22Rv1 (cell line): ENCODE measurements at regions not wholly inside any gene's neighbourhood (a gene's known extent, or its start where the extent isn't known, plus 50 kb on each side); places are given as distances from the start of the nearest gene placed in this dataset.
"Not testable (repeated sequence)": the region's sequence is repeated elsewhere in the genome, so short reads cannot be mapped to it uniquely, and the experiment has no call there.

Source experiments
- H3K27ac ChIP-seq: fragments of 450-650 bp; 2 replicates; pipeline ENCODE4 v1.5.1; 2017
- ZFX ChIP-seq: fragments of 450-650 bp; IDR thresholded peaks from 2 replicates; pipeline ENCODE4 v1.6.1; 2017; ENCODE audit warnings: antibody characterized with exemption, borderline replicate concordance
- TF ChIP-seq, protein P1 (sequence below): fragments of 450-650 bp; IDR thresholded peaks from 2 replicates; pipeline ENCODE4 v1.5.1; 2017; ENCODE audit warnings: mild to moderate bottlenecking

- no peak for TF ChIP-seq ZFX
- TF ChIP-seq, protein P1, sequence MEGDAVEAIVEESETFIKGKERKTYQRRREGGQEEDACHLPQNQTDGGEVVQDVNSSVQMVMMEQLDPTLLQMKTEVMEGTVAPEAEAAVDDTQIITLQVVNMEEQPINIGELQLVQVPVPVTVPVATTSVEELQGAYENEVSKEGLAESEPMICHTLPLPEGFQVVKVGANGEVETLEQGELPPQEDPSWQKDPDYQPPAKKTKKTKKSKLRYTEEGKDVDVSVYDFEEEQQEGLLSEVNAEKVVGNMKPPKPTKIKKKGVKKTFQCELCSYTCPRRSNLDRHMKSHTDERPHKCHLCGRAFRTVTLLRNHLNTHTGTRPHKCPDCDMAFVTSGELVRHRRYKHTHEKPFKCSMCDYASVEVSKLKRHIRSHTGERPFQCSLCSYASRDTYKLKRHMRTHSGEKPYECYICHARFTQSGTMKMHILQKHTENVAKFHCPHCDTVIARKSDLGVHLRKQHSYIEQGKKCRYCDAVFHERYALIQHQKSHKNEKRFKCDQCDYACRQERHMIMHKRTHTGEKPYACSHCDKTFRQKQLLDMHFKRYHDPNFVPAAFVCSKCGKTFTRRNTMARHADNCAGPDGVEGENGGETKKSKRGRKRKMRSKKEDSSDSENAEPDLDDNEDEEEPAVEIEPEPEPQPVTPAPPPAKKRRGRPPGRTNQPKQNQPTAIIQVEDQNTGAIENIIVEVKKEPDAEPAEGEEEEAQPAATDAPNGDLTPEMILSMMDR = no peak
- no peak overlapping the region for H3K27ac ChIP-seq
Measured at GRCh38 chr7:16960337-16960965, 78.7 kb upstream of the AGR3 start.

GRCh38 chr7:16961641-16962040 is 79.9 kb upstream of the AGR3 start:
- H3K27ac ChIP-seq = no peak overlapping the region
- TF ChIP-seq, protein P1 = no peak
- TF ChIP-seq ZFX = no peak

DNA sequence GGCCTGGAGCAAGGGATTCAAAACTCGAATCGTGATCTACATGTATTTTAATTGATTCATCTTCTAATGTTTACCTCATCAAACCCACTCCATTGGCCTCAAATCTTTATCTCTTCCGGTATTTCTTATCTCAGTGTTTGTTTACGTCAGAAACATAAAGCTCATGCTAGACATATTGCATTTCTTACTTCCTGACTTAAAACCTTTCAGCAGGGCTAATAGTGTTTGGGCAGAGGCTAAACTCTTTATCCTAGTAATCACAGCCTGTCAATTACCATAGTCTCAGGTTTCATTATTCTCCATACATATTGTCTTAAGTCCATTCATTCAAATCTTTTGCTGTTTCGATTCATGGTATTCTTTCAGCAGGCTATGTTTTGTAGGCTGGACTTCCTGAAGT is 81.3 kb upstream of the AGR3 start:
- no peak overlapping the region for H3K27ac ChIP-seq
- TF ChIP-seq, protein P1 = no peak
- no peak for TF ChIP-seq ZFX

DNA sequence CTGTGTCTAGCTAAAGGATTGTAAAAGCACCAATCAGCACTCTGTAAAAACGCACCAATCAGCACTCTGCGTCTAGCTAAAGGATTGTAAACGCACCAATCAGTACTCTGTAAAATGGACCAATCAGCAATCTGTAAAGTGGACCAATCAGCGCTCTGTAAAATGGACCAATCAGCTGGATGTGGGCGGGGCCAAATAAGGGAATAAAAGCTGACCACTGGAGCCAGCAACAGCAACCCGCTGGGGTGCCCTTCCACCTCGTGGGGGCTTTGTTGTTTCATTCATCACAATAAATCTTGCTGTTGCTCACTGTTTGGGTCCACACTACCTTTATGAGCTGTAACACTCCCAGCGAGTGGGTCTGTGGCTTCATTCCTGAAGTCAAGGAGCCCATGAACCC is 83.9 kb upstream of the AGR3 start:
- not testable (repeated sequence) for H3K27ac ChIP-seq

- no peak for TF ChIP-seq ZFX
- TF ChIP-seq, protein P1 = no peak
- H3K27ac ChIP-seq = no peak overlapping the region
Measured at GRCh38 chr7:16967300-16967811, 85.6 kb upstream of the AGR3 start.

GRCh38 chr7:16970732-16971482 is 89.1 kb upstream of the AGR3 start:
- TF ChIP-seq, protein P1 = no peak
- no peak for TF ChIP-seq ZFX
- H3K27ac ChIP-seq = no peak overlapping the region

DNA sequence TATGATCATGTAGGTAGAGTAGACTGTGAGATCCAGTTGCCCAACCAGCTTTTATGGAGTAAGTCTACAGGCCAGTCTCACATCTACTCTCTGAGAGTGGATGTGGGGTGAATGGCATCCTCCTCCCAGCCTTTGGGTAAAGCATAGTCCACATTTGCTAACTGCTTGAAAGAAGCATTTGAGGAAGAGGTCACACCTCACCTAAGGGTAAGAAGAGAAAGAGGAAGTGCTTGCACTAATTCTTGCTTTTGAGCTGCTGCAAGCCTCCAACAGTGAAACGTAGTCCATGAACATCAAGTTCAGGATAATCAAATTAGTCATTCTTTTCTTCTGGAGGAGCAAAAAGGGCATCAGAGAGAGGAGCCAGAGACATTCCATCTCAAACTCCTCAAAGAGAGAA is 93.9 kb upstream of the AGR3 start:
- H3K27ac ChIP-seq = no peak overlapping the region
- no peak for TF ChIP-seq ZFX
- TF ChIP-seq, protein P1 = no peak
